Activated B cell treated with CpG ODN at 0.5 μM for 24 hours (primary cell): ENCODE measurements at regions not wholly inside any gene's neighbourhood (a gene's known extent, or its start where the extent isn't known, plus 50 kb on each side); places are given as distances from the start of the nearest gene placed in this dataset.

Source experiments
- ATAC-seq: fragments of 200-7000 bp; cut with Tn5 transposase; one replicate; pipeline ENCODE4 v1.10.0; 2021; ENCODE audit warnings: low read depth, mild to moderate bottlenecking, moderate library complexity
- CTCF ChIA-PET: fragments of 350-600 bp; sonication (Branson Sonifier 250); formaldehyde crosslinking; loops from one replicate; lab custom pipeline; 2021; ENCODE audit warnings: antibody characterized with exemption; lab: Charles Lee
- POLR2A ChIA-PET: fragments of 350-600 bp; sonication (Branson Sonifier 250); formaldehyde crosslinking; loops from one replicate; lab custom pipeline; 2021; ENCODE audit warnings: antibody characterized with exemption; lab: Charles Lee
- DNase-seq: peaks from one replicate; pipeline ENCODE4 v3.0.0; 2022
- H3K27ac Mint-ChIP-seq: one replicate; pipeline ENCODE4 v1.8.0; 2020; ENCODE audit warnings: mixed read lengths
- H3K27me3 Mint-ChIP-seq: one replicate; pipeline ENCODE4 v1.8.0; 2021; ENCODE audit warnings: mixed read lengths
- H3K36me3 Mint-ChIP-seq: one replicate; pipeline ENCODE4 v1.8.0; 2021; ENCODE audit warnings: low read depth, mixed read lengths
- H3K4me1 Mint-ChIP-seq: one replicate; pipeline ENCODE4 v1.8.0; 2021; ENCODE audit warnings: mixed read lengths
- H3K4me3 Mint-ChIP-seq: one replicate; pipeline ENCODE4 v1.8.0; 2020; ENCODE audit warnings: mild to moderate bottlenecking, mixed read lengths
- H3K9me3 Mint-ChIP-seq: one replicate; pipeline ENCODE4 v1.8.0; 2020; ENCODE audit warnings: mixed read lengths
- intact Hi-C: fragments of 100-400 bp; cut with micrococcal nuclease; formaldehyde crosslinking; loops from one replicate; pipeline ENCODE4 v1.15.1; 2024
- TF ChIP-seq, protein P1 (sequence below): fragments of 200-600 bp; IDR thresholded peaks from one replicate; pipeline ENCODE4 v1.8.0; 2022; ENCODE audit warnings: antibody characterized with exemption, mild to moderate bottlenecking

GRCh38 chr9:28319981-28320380 lies 746.7 kb upstream of the C9orf72 start:
- Mint-ChIP-seq H3K36me3 (no peaks in the 10 kb centered on the region), H3K9me3 (no peaks in the 10 kb centered on the region), H3K27ac (no peak overlapping the region), H3K4me1 (no peaks in the 10 kb centered on the region), H3K27me3 (no peaks in the 10 kb centered on the region), H3K4me3 (no peak overlapping the region)
- TF ChIP-seq, protein P1, sequence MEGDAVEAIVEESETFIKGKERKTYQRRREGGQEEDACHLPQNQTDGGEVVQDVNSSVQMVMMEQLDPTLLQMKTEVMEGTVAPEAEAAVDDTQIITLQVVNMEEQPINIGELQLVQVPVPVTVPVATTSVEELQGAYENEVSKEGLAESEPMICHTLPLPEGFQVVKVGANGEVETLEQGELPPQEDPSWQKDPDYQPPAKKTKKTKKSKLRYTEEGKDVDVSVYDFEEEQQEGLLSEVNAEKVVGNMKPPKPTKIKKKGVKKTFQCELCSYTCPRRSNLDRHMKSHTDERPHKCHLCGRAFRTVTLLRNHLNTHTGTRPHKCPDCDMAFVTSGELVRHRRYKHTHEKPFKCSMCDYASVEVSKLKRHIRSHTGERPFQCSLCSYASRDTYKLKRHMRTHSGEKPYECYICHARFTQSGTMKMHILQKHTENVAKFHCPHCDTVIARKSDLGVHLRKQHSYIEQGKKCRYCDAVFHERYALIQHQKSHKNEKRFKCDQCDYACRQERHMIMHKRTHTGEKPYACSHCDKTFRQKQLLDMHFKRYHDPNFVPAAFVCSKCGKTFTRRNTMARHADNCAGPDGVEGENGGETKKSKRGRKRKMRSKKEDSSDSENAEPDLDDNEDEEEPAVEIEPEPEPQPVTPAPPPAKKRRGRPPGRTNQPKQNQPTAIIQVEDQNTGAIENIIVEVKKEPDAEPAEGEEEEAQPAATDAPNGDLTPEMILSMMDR, result no peak
- DNase-seq (no peak), ATAC-seq (no peak)
- POLR2A ChIA-PET, result no interaction called here
- CTCF ChIA-PET, result no interaction called here
- intact Hi-C loops, result no loop called here

GRCh38 chr9:28320616-28321015 lies 747.3 kb upstream of the C9orf72 start:
- intact Hi-C loops, result no loop called here

DNA sequence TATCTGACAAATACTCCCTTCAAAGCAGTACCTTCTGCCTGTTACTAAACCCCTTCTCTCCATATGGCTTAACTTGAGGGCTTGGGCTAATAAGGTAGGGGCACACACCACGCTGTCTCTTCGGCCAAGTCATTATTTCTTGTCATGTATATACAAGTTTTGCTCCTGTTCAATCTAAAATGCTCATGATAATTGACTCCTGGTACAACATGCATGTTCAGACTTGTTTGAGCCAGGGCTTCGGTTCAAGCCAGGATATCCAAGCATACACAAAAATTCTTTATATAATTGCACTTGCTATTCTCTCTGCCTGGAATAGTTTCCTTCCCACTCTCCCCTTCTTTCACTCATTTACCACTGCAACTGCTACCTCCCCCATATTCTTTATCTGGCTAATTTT lies 756.0 kb upstream of the C9orf72 start:
- CTCF ChIA-PET, result interaction anchor here (0.6 kb wide), 1 partner anchor 25 kb away, joined by 3 read pairs; no protein-coding TSS in a partner anchor
- H3K36me3 Mint-ChIP-seq, result no peaks in the 10 kb centered on the region
- DNase-seq, result no peak
- H3K27me3 Mint-ChIP-seq, result no peaks in the 10 kb centered on the region
- no peak for ATAC-seq
- POLR2A ChIA-PET, result no interaction called here
- intact Hi-C loops, result no loop called here
- no peak overlapping the region for H3K4me3 Mint-ChIP-seq
- H3K4me1 Mint-ChIP-seq, result no peaks in the 10 kb centered on the region
- TF ChIP-seq, protein P1, result no peak
- peaks cover 4% of the 10 kb centered on the region for H3K9me3 Mint-ChIP-seq
- H3K27ac Mint-ChIP-seq, result no peak overlapping the region

More at GRCh38 chr9:28320616-28321015, 747.3 kb upstream of the C9orf72 start:
- no peaks in the 10 kb centered on the region for H3K36me3 Mint-ChIP-seq
- ATAC-seq, result no peak
- no peaks in the 10 kb centered on the region for H3K9me3 Mint-ChIP-seq
- H3K27me3 Mint-ChIP-seq, result no peaks in the 10 kb centered on the region
- no peak overlapping the region for H3K4me3 Mint-ChIP-seq
- no peak for DNase-seq
- no peak overlapping the region for H3K27ac Mint-ChIP-seq
- TF ChIP-seq, protein P1, result no peak
- CTCF ChIA-PET, result no interaction called here
- no peaks in the 10 kb centered on the region for H3K4me1 Mint-ChIP-seq
- POLR2A ChIA-PET, result no interaction called here

GRCh38 chr9:28332648-28333047 lies 759.4 kb upstream of the C9orf72 start:
- Mint-ChIP-seq H3K27me3 (no peaks in the 10 kb centered on the region), H3K27ac (no peak overlapping the region), H3K4me1 (no peaks in the 10 kb centered on the region), H3K9me3 (peaks cover 2% of the 10 kb centered on the region), H3K36me3 (no peaks in the 10 kb centered on the region), H3K4me3 (no peak overlapping the region)
- TF ChIP-seq, protein P1, result no peak
- POLR2A ChIA-PET, result no interaction called here
- DNase-seq (no peak), ATAC-seq (no peak)
- intact Hi-C loops, result no loop called here
- CTCF ChIA-PET, result no interaction called here

DNA sequence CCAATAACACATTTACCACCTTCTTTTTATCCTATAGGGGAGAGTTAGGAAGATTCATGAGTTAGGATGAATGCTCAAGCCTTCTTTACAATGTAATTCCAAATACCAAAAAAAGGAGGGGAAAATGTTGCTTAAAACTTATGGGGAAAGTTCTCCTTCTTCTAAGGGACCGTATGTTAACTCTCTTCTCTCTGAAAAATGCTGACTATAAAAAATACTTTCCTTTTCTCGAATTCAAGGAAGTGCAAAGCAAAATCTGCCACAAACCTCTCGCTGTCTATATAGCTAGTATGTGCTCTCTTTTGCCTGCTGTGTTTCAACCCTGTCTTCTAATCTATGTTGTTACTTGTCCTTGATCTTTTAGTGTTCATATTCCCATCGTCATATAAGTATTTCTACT lies 768.6 kb upstream of the C9orf72 start:
- peaks cover 4% of the 10 kb centered on the region for H3K9me3 Mint-ChIP-seq
- H3K4me1 Mint-ChIP-seq, result no peaks in the 10 kb centered on the region
- no peaks in the 10 kb centered on the region for H3K27me3 Mint-ChIP-seq
- POLR2A ChIA-PET, result no interaction called here
- no peak overlapping the region for H3K27ac Mint-ChIP-seq
- no peaks in the 10 kb centered on the region for H3K36me3 Mint-ChIP-seq
- no peak overlapping the region for H3K4me3 Mint-ChIP-seq
- intact Hi-C loops, result loop anchor here (5.0 kb wide), 1 partner anchor 50 kb away; no protein-coding TSS in a partner anchor
- ATAC-seq (no peak), DNase-seq (no peak)
- TF ChIP-seq, protein P1, result no peak
- CTCF ChIA-PET, result no interaction called here
